ENCODE measurements at regions not wholly inside any gene's neighbourhood (a gene's known extent, or its start where the extent isn't known, plus 50 kb on each side); places are given as distances from the start of the nearest gene placed in this dataset.

- H3K9me3 Mint-ChIP-seq (ENCODE audit: low read depth): no peaks in the 10 kb centered on the region
- DNase-seq (no peak), ATAC-seq (no peak)
- H3K4me3 Mint-ChIP-seq: no peak overlapping the region
- H3K36me3 Mint-ChIP-seq: no peaks in the 10 kb centered on the region
- CTCF ChIA-PET: no interaction called here
- H3K4me1 Mint-ChIP-seq: no peaks in the 10 kb centered on the region
- peaks cover 24% of the 10 kb centered on the region for H3K27me3 Mint-ChIP-seq
- no peak overlapping the region for H3K27ac Mint-ChIP-seq
These were observed 183.7 kb downstream of the RGS3 start for GRCh38 chr9:113646946-113647914.

- H3K4me3 Mint-ChIP-seq: no peak overlapping the region
- H3K27me3 Mint-ChIP-seq: peaks cover 21% of the 10 kb centered on the region
- no peaks in the 10 kb centered on the region for H3K4me1 Mint-ChIP-seq
- H3K9me3 Mint-ChIP-seq (ENCODE audit: low read depth): no peaks in the 10 kb centered on the region
- ATAC-seq (no peak), DNase-seq (no peak)
- CTCF ChIA-PET: no interaction called here
- H3K36me3 Mint-ChIP-seq: no peaks in the 10 kb centered on the region
- H3K27ac Mint-ChIP-seq: no peak overlapping the region
These were observed 184.5 kb downstream of the RGS3 start for GRCh38 chr9:113648048-113648447.

- Mint-ChIP-seq H3K9me3 (ENCODE audit: low read depth) (no peaks in the 10 kb centered on the region), H3K4me1 (no peaks in the 10 kb centered on the region)
- CTCF ChIA-PET: no interaction called here
These were observed 185.1 kb downstream of the RGS3 start for GRCh38 chr9:113648586-113648985.

GRCh38 chr9:113649054-113649453, 185.5 kb downstream of the RGS3 start:
- Mint-ChIP-seq H3K27ac (no peak overlapping the region), H3K4me1 (no peaks in the 10 kb centered on the region), H3K4me3 (no peak overlapping the region), H3K9me3 (ENCODE audit: low read depth) (no peaks in the 10 kb centered on the region), H3K27me3 (peaks cover 12% of the 10 kb centered on the region), H3K36me3 (no peaks in the 10 kb centered on the region)
- CTCF ChIA-PET: interaction anchor here (1.0 to 10.2 kb wide), 2 partner anchors 9 to 201 kb away, joined by 9 to 151 read pairs; no protein-coding TSS in a partner anchor
- DNase-seq: no peak
- no peak for ATAC-seq

More at GRCh38 chr9:113648586-113648985, 185.1 kb downstream of the RGS3 start:
- DNase-seq (no peak), ATAC-seq (no peak)
- H3K27ac Mint-ChIP-seq: no peak overlapping the region
- peaks cover 17% of the 10 kb centered on the region for H3K27me3 Mint-ChIP-seq
- H3K36me3 Mint-ChIP-seq: no peaks in the 10 kb centered on the region
- no peak overlapping the region for H3K4me3 Mint-ChIP-seq

- Mint-ChIP-seq H3K4me3 (no peak overlapping the region), H3K36me3 (no peaks in the 10 kb centered on the region), H3K9me3 (ENCODE audit: low read depth) (no peaks in the 10 kb centered on the region), H3K27ac (no peak overlapping the region), H3K4me1 (no peaks in the 10 kb centered on the region), H3K27me3 (peaks cover 4% of the 10 kb centered on the region)
- CTCF ChIA-PET: interaction anchor here (1.0 to 10.2 kb wide), 3 partner anchors 8 to 202 kb away, joined by 3 to 151 read pairs (median 9); no protein-coding TSS in a partner anchor
- no peak for DNase-seq
- ATAC-seq: no peak
These were observed 186.3 kb downstream of the RGS3 start for GRCh38 chr9:113649855-113650206.

- Mint-ChIP-seq H3K36me3 (no peaks in the 10 kb centered on the region), H3K27me3 (peaks cover 2% of the 10 kb centered on the region), H3K4me1 (peaks cover 2% of the 10 kb centered on the region), H3K4me3 (no peak overlapping the region), H3K27ac (peak overlapping the region; percentile 25), H3K9me3 (ENCODE audit: low read depth) (no peaks in the 10 kb centered on the region)
- ATAC-seq (no peak), DNase-seq (no peak)
- CTCF ChIA-PET: interaction anchor here (1.0 to 10.2 kb wide), 4 partner anchors 8 to 203 kb away, joined by 3 to 151 read pairs (median 7); no protein-coding TSS in a partner anchor
These were observed 186.9 kb downstream of the RGS3 start for GRCh38 chr9:113650207-113651131.

GRCh38 chr9:113651896-113652295, 188.4 kb downstream of the RGS3 start:
- Mint-ChIP-seq H3K9me3 (ENCODE audit: low read depth) (no peaks in the 10 kb centered on the region), H3K36me3 (no peaks in the 10 kb centered on the region), H3K4me1 (peaks cover 4% of the 10 kb centered on the region), H3K27ac (no peak overlapping the region), H3K27me3 (no peaks in the 10 kb centered on the region), H3K4me3 (no peak overlapping the region)
- ATAC-seq: no peak
- no peak for DNase-seq
- CTCF ChIA-PET: interaction anchor here (1.6 to 10.2 kb wide), 2 partner anchors 60 to 204 kb away, joined by 5 to 151 read pairs; no protein-coding TSS in a partner anchor

GRCh38 chr9:113652355-113653152, 189.0 kb downstream of the RGS3 start:
- CTCF ChIA-PET: interaction anchor here (10.2 kb wide), 1 partner anchor 205 kb away, joined by 151 read pairs; no protein-coding TSS in a partner anchor
- Mint-ChIP-seq H3K4me3 (no peak overlapping the region), H3K27ac (no peak overlapping the region), H3K9me3 (ENCODE audit: low read depth) (no peaks in the 10 kb centered on the region), H3K27me3 (no peaks in the 10 kb centered on the region), H3K36me3 (no peaks in the 10 kb centered on the region), H3K4me1 (peaks cover 9% of the 10 kb centered on the region)
- DNase-seq (no peak), ATAC-seq (no peak)

GRCh38 chr9:113653746-113654604, 190.4 kb downstream of the RGS3 start:
- Mint-ChIP-seq H3K9me3 (ENCODE audit: low read depth) (no peaks in the 10 kb centered on the region), H3K4me1 (peaks cover 13% of the 10 kb centered on the region), H3K4me3 (no peak overlapping the region), H3K27me3 (peaks cover 2% of the 10 kb centered on the region), H3K36me3 (no peaks in the 10 kb centered on the region), H3K27ac (no peak overlapping the region)
- no peak for ATAC-seq
- CTCF ChIA-PET: interaction anchor here (0.8 to 10.2 kb wide), 9 partner anchors 10 to 384 kb away, joined by 3 to 230 read pairs (median 5); partner anchors contain the start of genes ALAD, CDC26 and PRPF4
- DNase-seq: no peak

GRCh38 chr9:113654605-113655428, 191.3 kb downstream of the RGS3 start:
- Mint-ChIP-seq H3K27me3 (peaks cover 9% of the 10 kb centered on the region), H3K27ac (no peak overlapping the region), H3K4me1 (peaks cover 13% of the 10 kb centered on the region), H3K36me3 (no peaks in the 10 kb centered on the region), H3K9me3 (ENCODE audit: low read depth) (no peaks in the 10 kb centered on the region), H3K4me3 (no peak overlapping the region)
- ATAC-seq (no peak), DNase-seq (no peak)
- CTCF ChIA-PET: interaction anchor here (0.5 to 10.2 kb wide), 30 partner anchors 9 to 385 kb away, joined by 3 to 230 read pairs (median 4); partner anchors contain the start of genes ALAD, CDC26 and PRPF4
